Loucy (cell line): ENCODE measurements at regions not wholly inside any gene's neighbourhood (a gene's known extent, or its start where the extent isn't known, plus 50 kb on each side); places are given as distances from the start of the nearest gene placed in this dataset.

Source experiments
- CTCF ChIP-seq: fragments of 200-600 bp; sonication (generic); conservative IDR thresholded peaks from 2 replicates; pipeline ENCODE4 v1.5.1; 2014; ENCODE audit warnings: mild to moderate bottlenecking, antibody characterized with exemption, low read length
- EZH2phosphoT487 ChIP-seq: fragments of 200-600 bp; IDR thresholded peaks from 2 replicates; pipeline ENCODE4 v1.6.1; 2018; ENCODE audit warnings: antibody characterized with exemption, mild to moderate bottlenecking, moderate library complexity, borderline replicate concordance

- TF ChIP-seq CTCF (no peak), EZH2phosphoT487 (no peak)
These were observed 807.0 kb upstream of the ARRDC4 start for GRCh38 chr15:97153356-97153965.
